Kidney epithelial cell (primary cell): ENCODE measurements at regions not wholly inside any gene's neighbourhood (a gene's known extent, or its start where the extent isn't known, plus 50 kb on each side); places are given as distances from the start of the nearest gene placed in this dataset.

Source experiments
- DNase-seq: peaks from one replicate; pipeline ENCODE4 v3.0.0-alpha.2; 2010; ENCODE audit warnings: low read depth
- H3K27me3 ChIP-seq: 2 replicates; pipeline ENCODE4 v1.6.0; 2011; ENCODE audit warnings: low read length; ENCODE audit not compliant: control insufficient read depth, insufficient read depth
- H3K36me3 ChIP-seq: 2 replicates; pipeline ENCODE4 v1.5.1; 2011; ENCODE audit warnings: low read length; ENCODE audit not compliant: control insufficient read depth, insufficient read depth
- H3K4me3 ChIP-seq: 2 replicates; pipeline ENCODE4 v1.5.1; 2011; ENCODE audit warnings: low read depth, mild to moderate bottlenecking, control low read depth, low read length
- TF ChIP-seq, protein P1 (sequence below): IDR thresholded peaks from 2 replicates; pipeline ENCODE4 v1.5.1; 2011; ENCODE audit warnings: mild to moderate bottlenecking, moderate library complexity, low read length, control low read depth, inconsistent platforms; ENCODE audit not compliant: insufficient read depth, poor library complexity, severe bottlenecking

DNA sequence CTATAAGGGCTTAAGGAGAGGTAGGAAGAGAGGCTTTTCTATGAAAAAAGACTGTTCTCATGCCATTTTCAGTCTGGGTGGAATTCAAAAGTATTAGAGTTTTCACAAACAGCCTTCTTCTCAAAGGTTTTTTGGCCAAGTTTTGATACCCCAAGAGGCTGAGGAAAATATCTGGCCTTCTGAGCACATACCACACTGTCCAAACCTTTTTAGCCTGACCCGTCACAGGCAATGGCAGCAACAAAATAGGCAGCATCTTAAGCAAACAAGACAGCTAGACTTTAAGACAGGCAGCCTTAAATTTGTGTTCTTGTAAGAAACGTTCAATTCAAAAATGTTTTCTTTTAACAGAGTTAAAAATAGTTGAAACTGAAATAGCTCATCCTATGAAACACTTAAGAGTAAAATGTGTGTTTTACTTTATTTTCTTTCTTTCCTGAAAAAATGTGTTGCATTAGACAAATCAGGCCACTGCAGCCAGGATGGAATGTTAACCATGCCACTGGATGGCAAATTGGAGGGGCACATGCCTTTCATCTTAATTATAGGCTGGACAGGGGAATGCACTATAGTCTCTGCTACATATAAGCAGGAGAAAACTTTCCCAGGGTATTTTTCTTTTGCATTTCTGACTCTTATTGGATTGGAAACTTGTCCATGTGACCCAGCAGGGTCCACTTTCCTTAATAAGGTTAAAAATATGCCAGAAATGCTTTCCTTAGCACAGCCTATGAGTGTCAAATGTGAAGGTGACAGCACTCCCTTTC lies 315.0 kb downstream of the TGFB2 start:
- no peak for DNase-seq
- H3K36me3 ChIP-seq = no peaks in the 10 kb centered on the region
- no peaks in the 10 kb centered on the region for H3K27me3 ChIP-seq
- H3K4me3 ChIP-seq = no peak overlapping the region
- TF ChIP-seq, protein P1, sequence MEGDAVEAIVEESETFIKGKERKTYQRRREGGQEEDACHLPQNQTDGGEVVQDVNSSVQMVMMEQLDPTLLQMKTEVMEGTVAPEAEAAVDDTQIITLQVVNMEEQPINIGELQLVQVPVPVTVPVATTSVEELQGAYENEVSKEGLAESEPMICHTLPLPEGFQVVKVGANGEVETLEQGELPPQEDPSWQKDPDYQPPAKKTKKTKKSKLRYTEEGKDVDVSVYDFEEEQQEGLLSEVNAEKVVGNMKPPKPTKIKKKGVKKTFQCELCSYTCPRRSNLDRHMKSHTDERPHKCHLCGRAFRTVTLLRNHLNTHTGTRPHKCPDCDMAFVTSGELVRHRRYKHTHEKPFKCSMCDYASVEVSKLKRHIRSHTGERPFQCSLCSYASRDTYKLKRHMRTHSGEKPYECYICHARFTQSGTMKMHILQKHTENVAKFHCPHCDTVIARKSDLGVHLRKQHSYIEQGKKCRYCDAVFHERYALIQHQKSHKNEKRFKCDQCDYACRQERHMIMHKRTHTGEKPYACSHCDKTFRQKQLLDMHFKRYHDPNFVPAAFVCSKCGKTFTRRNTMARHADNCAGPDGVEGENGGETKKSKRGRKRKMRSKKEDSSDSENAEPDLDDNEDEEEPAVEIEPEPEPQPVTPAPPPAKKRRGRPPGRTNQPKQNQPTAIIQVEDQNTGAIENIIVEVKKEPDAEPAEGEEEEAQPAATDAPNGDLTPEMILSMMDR = no peak

DNA sequence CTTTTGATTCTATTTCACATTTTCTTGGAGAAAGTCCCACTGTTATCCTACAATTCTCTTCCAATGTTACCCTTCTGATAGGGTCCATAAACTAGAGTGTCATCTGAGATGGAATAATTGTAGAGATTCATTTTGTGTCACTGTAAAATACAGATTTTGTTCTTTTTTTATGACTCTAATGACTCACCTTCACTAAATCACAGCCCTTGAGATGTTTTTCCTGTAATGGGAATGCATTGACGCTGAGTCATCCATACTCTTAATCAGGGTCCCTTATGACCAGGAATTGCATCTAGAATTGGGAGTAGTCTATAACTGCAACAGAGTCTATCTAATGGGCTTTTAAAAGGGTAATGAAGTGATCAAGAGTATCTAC lies 315.5 kb downstream of the TGFB2 start:
- Histone ChIP-seq H3K27me3 (no peaks in the 10 kb centered on the region), H3K4me3 (no peak overlapping the region), H3K36me3 (no peaks in the 10 kb centered on the region)
- TF ChIP-seq, protein P1 = no peak
- peak; percentile 82 for DNase-seq

DNA sequence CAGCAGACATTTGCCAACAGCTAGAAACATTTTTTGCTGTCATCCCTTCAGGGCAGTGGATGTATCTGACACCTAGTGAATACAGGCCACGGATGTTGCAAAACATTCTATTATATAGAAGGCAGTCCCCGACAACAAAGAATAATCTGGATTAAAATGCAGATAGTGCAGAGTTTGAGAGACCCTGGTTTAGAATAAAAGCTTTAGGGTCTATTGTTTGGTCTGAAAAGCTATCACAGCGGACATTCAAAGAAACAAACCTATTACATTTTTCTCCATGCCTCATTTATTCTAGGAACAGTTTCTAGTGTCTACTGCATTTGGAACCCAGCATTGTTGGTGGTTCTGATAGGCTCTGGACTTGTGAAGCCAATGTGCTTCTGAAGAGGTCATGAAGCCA lies 316.3 kb downstream of the TGFB2 start:
- Histone ChIP-seq H3K27me3 (no peaks in the 10 kb centered on the region), H3K36me3 (no peaks in the 10 kb centered on the region), H3K4me3 (no peak overlapping the region)
- DNase-seq = no peak
- TF ChIP-seq, protein P1 = no peak

DNA sequence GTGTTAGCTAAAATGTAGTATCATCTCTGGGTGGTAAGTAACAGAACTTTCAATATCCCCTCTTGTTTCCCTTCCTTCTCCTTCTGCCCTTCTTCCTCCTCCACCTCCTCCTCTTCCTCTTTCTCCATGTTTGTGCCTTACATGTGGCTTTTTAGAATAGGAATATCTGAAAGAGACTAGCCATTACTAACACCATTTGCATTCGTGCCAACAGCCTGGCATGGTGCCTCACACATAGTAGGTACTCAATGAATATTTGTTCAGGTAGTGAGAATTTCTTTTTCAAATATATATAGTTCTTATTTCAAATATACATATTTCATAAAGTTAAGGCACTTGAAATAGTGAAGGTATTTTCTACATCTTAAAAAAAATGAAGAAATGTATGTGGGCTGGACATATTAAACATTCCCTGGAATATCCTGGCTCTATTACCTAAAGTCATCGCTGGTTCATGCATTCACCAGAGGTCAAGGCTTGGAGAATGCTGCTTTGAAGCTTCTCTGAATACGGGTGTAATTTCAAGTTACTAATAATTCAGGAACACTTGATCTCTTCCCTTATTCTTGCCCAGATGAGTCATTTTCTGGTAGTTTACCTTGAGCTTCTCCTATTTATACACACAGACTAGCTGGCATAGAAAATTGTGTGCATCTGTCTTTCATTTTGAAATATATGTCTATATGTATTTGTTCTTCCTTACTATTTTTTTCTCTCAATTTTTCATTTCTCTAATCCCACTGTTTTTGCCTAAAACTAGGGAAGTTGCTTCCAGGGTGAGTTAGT lies 319.4 kb downstream of the TGFB2 start:
- TF ChIP-seq, protein P1 = no peak
- no peaks in the 10 kb centered on the region for H3K27me3 ChIP-seq
- H3K36me3 ChIP-seq = no peaks in the 10 kb centered on the region
- no peak for DNase-seq
- H3K4me3 ChIP-seq = no peak overlapping the region

DNA sequence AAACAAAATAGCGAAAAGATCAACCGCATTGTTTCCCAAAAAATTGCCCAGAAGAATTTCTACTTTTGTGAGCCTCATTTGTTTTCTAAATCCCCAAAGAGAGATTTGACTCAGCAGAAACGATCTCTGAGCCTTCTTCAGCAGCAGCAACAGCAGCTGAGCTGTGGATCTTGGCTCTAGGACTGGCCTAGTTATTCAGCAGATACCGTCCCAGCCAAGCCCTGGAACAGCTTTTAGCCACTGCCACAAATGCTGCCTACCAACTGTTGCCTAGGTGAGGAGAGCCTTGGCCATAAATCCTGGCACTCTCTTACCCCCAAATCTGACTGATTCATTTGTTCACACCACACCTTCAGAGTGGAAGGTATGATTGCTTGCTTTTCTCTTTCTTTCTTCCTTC lies 320.1 kb downstream of the TGFB2 start:
- TF ChIP-seq, protein P1 = no peak
- no peaks in the 10 kb centered on the region for H3K27me3 ChIP-seq
- H3K36me3 ChIP-seq = no peaks in the 10 kb centered on the region
- DNase-seq = no peak
- no peak overlapping the region for H3K4me3 ChIP-seq
